IMR-90 (cell line): ENCODE measurements at regions not wholly inside any gene's neighbourhood (a gene's known extent, or its start where the extent isn't known, plus 50 kb on each side); places are given as distances from the start of the nearest gene placed in this dataset.

Experiments
- BHLHE40 ChIP-seq: fragments of 150-350 bp; IDR thresholded peaks from 2 replicates; pipeline ENCODE4 v1.6.1; 2016; ENCODE audit warnings: mild to moderate bottlenecking, low read depth, low read length
- CEBPB ChIP-seq: IDR thresholded peaks from 2 replicates; pipeline ENCODE4 v1.6.1; 2012; ENCODE audit warnings: low read depth, low read length, improper control_type of control experiment
- CTCF ChIP-seq: conservative IDR thresholded peaks from 2 replicates; pipeline ENCODE4 v1.5.1; 2012; ENCODE audit warnings: mild to moderate bottlenecking, low read depth, low read length, improper control_type of control experiment
- MAFK ChIP-seq: IDR thresholded peaks from 2 replicates; pipeline ENCODE4 v1.6.1; 2012; ENCODE audit warnings: low read depth, low read length, improper control_type of control experiment
- POLR2A ChIP-seq: IDR thresholded peaks from 2 replicates; pipeline ENCODE4 v1.6.1; 2012; ENCODE audit warnings: mild to moderate bottlenecking, low read depth, low read length
- SMC3 ChIP-seq: fragments of 150-350 bp; IDR thresholded peaks from 2 replicates; pipeline ENCODE4 v1.6.1; 2016; ENCODE audit warnings: low read depth, mild to moderate bottlenecking, antibody characterized with exemption, low read length, moderate library complexity
- USF2 ChIP-seq: fragments of 150-350 bp; IDR thresholded peaks from 2 replicates; pipeline ENCODE4 v1.6.1; 2017; ENCODE audit warnings: mild to moderate bottlenecking, antibody characterized with exemption, low read length, low read depth

- no peak for TF ChIP-seq POLR2A
- TF ChIP-seq SMC3: no peak
- TF ChIP-seq CTCF: no peak
- TF ChIP-seq CEBPB: no peak
- no peak for TF ChIP-seq MAFK
- no peak for TF ChIP-seq USF2
- no peak for TF ChIP-seq BHLHE40
These were observed 173.3 kb upstream of the RASSF8 start for GRCh38 chr12:25785134-25785533.
